SJSA1 (cell line): ENCODE measurements at regions not wholly inside any gene's neighbourhood (a gene's known extent, or its start where the extent isn't known, plus 50 kb on each side); places are given as distances from the start of the nearest gene placed in this dataset.

Experiments
- DNase-seq, 2 experiments: peaks; one replicate each; pipeline ENCODE4 v3.0.0-alpha.2; 2015 to 2020; ENCODE audit warnings: low spot score in 2 of 2, low read depth in 1 of 2
- H3K27ac ChIP-seq: fragments of 250-450 bp; sonication (Bioruptor Pico); 2 replicates; pipeline ENCODE4 v1.5.1; 2020; ENCODE audit warnings: mild to moderate bottlenecking, moderate library complexity
- H3K27me3 ChIP-seq: fragments of 250-450 bp; sonication (Bioruptor Pico); replicated peaks from 2 replicates; pipeline ENCODE4 v1.5.1; 2020; ENCODE audit warnings: mild to moderate bottlenecking, moderate library complexity
- H3K36me3 ChIP-seq: fragments of 250-450 bp; sonication (Bioruptor Pico); 2 replicates; pipeline ENCODE4 v1.5.1; 2020; ENCODE audit warnings: mild to moderate bottlenecking
- H3K4me1 ChIP-seq: fragments of 250-450 bp; sonication (Bioruptor Pico); replicated peaks from 2 replicates; pipeline ENCODE4 v1.6.1; 2021; ENCODE audit warnings: mild to moderate bottlenecking
- H3K4me3 ChIP-seq: fragments of 250-450 bp; sonication (Bioruptor Pico); 2 replicates; pipeline ENCODE4 v1.5.1; 2020; ENCODE audit warnings: mild to moderate bottlenecking
- H3K9me3 ChIP-seq: fragments of 250-450 bp; sonication (Bioruptor Pico); replicated peaks from 2 replicates; pipeline ENCODE4 v1.5.1; 2020; ENCODE audit warnings: mild to moderate bottlenecking

- Histone ChIP-seq H3K4me1 (peaks cover 42% of the 10 kb centered on the region), H3K27me3 (no peaks in the 10 kb centered on the region), H3K4me3 (no peak overlapping the region), H3K27ac (no peak overlapping the region), H3K9me3 (no peaks in the 10 kb centered on the region), H3K36me3 (no peaks in the 10 kb centered on the region)
- no peak for DNase-seq
Observed at GRCh38 chr20:22384978-22385377, 199.4 kb downstream of the FOXA2 start.

GRCh38 chr20:22383156-22383555 lies 201.2 kb downstream of the FOXA2 start:
- peak in 1 of 2 experiments; percentile 43 for DNase-seq
- no peaks in the 10 kb centered on the region for H3K36me3 ChIP-seq
- peaks cover 46% of the 10 kb centered on the region for H3K4me1 ChIP-seq
- no peaks in the 10 kb centered on the region for H3K9me3 ChIP-seq
- no peak overlapping the region for H3K4me3 ChIP-seq
- H3K27me3 ChIP-seq: no peaks in the 10 kb centered on the region
- H3K27ac ChIP-seq: no peak overlapping the region

- DNase-seq: no peak
- Histone ChIP-seq H3K27ac (no peak overlapping the region), H3K9me3 (no peaks in the 10 kb centered on the region), H3K4me1 (peaks cover 45% of the 10 kb centered on the region), H3K36me3 (no peaks in the 10 kb centered on the region), H3K4me3 (no peak overlapping the region), H3K27me3 (no peaks in the 10 kb centered on the region)
Observed at GRCh38 chr20:22382742-22383141, 201.6 kb downstream of the FOXA2 start.

- Histone ChIP-seq H3K36me3 (no peaks in the 10 kb centered on the region), H3K4me1 (peaks cover 42% of the 10 kb centered on the region)
- no peak for DNase-seq
Observed at GRCh38 chr20:22381812-22382416, 202.5 kb downstream of the FOXA2 start.

GRCh38 chr20:22379472-22379871 lies 204.9 kb downstream of the FOXA2 start:
- Histone ChIP-seq H3K9me3 (no peaks in the 10 kb centered on the region), H3K27ac (no peak overlapping the region), H3K27me3 (no peaks in the 10 kb centered on the region), H3K36me3 (no peaks in the 10 kb centered on the region), H3K4me1 (peaks cover 55% of the 10 kb centered on the region), H3K4me3 (no peak overlapping the region)
- DNase-seq: peak; percentile 43 to 82

More at GRCh38 chr20:22381812-22382416, 202.5 kb downstream of the FOXA2 start:
- no peaks in the 10 kb centered on the region for H3K9me3 ChIP-seq
- H3K27ac ChIP-seq: no peak overlapping the region
- H3K4me3 ChIP-seq: no peak overlapping the region
- no peaks in the 10 kb centered on the region for H3K27me3 ChIP-seq

- peak in 1 of 2 experiments; percentile 23 for DNase-seq
Observed at GRCh38 chr20:22374678-22375590, 209.4 kb downstream of the FOXA2 start.

GRCh38 chr20:22374066-22374465 lies 210.3 kb downstream of the FOXA2 start:
- H3K4me3 ChIP-seq: no peak overlapping the region
- DNase-seq: no peak
- H3K4me1 ChIP-seq: peaks cover 53% of the 10 kb centered on the region
- no peaks in the 10 kb centered on the region for H3K9me3 ChIP-seq
- H3K27ac ChIP-seq: no peak overlapping the region
- no peaks in the 10 kb centered on the region for H3K27me3 ChIP-seq
- H3K36me3 ChIP-seq: no peaks in the 10 kb centered on the region

More at GRCh38 chr20:22374678-22375590, 209.4 kb downstream of the FOXA2 start:
- peak overlapping the region; percentile 32 for H3K27ac ChIP-seq
- no peaks in the 10 kb centered on the region for H3K9me3 ChIP-seq
- no peaks in the 10 kb centered on the region for H3K27me3 ChIP-seq
- no peaks in the 10 kb centered on the region for H3K36me3 ChIP-seq
- no peak overlapping the region for H3K4me3 ChIP-seq
- H3K4me1 ChIP-seq: peaks cover 53% of the 10 kb centered on the region

- Histone ChIP-seq H3K4me3 (no peak overlapping the region), H3K27me3 (no peaks in the 10 kb centered on the region), H3K4me1 (peaks cover 59% of the 10 kb centered on the region), H3K9me3 (no peaks in the 10 kb centered on the region), H3K36me3 (no peaks in the 10 kb centered on the region), H3K27ac (no peak overlapping the region)
- no peak for DNase-seq
Observed at GRCh38 chr20:22373164-22373895, 211.0 kb downstream of the FOXA2 start.

GRCh38 chr20:22371843-22372242 lies 212.5 kb downstream of the FOXA2 start:
- Histone ChIP-seq H3K9me3 (no peaks in the 10 kb centered on the region), H3K27me3 (no peaks in the 10 kb centered on the region), H3K4me1 (peaks cover 57% of the 10 kb centered on the region), H3K36me3 (no peaks in the 10 kb centered on the region), H3K4me3 (no peak overlapping the region), H3K27ac (no peak overlapping the region)
- no peak for DNase-seq

GRCh38 chr20:22370137-22370536 lies 214.2 kb downstream of the FOXA2 start:
- no peak for DNase-seq
- H3K9me3 ChIP-seq: no peaks in the 10 kb centered on the region
- peaks cover 42% of the 10 kb centered on the region for H3K4me1 ChIP-seq
- H3K27me3 ChIP-seq: no peaks in the 10 kb centered on the region
- H3K36me3 ChIP-seq: no peaks in the 10 kb centered on the region
- H3K4me3 ChIP-seq: no peak overlapping the region
- H3K27ac ChIP-seq: no peak overlapping the region

GRCh38 chr20:22369100-22369499 lies 215.3 kb downstream of the FOXA2 start:
- Histone ChIP-seq H3K9me3 (no peaks in the 10 kb centered on the region), H3K4me1 (peaks cover 35% of the 10 kb centered on the region), H3K36me3 (no peaks in the 10 kb centered on the region), H3K4me3 (no peak overlapping the region), H3K27ac (no peak overlapping the region), H3K27me3 (no peaks in the 10 kb centered on the region)
- DNase-seq: peak in 1 of 2 experiments; percentile 34

GRCh38 chr20:22368235-22368634 lies 216.1 kb downstream of the FOXA2 start:
- Histone ChIP-seq H3K27ac (no peak overlapping the region), H3K9me3 (no peaks in the 10 kb centered on the region), H3K4me1 (peaks cover 35% of the 10 kb centered on the region), H3K4me3 (no peak overlapping the region), H3K36me3 (no peaks in the 10 kb centered on the region), H3K27me3 (no peaks in the 10 kb centered on the region)
- DNase-seq: no peak

GRCh38 chr20:22366631-22367030 lies 217.7 kb downstream of the FOXA2 start:
- Histone ChIP-seq H3K27me3 (0 out of 2 replicates have a peak, but pooled peaks cover 2% of the 10 kb centered on the region), H3K4me3 (no peak overlapping the region), H3K9me3 (no peaks in the 10 kb centered on the region), H3K4me1 (peaks cover 34% of the 10 kb centered on the region), H3K27ac (no peak overlapping the region), H3K36me3 (no peaks in the 10 kb centered on the region)
- DNase-seq: no peak
